H1 (cell line): ENCODE measurements at regions not wholly inside any gene's neighbourhood (a gene's known extent, or its start where the extent isn't known, plus 50 kb on each side); places are given as distances from the start of the nearest gene placed in this dataset.

ENCODE experiments used
- CTCF ChIA-PET: fragments of 300-600 bp; sonication (Branson Sonifier 250); formaldehyde crosslinking; loops from one replicate; lab custom pipeline; 2021; ENCODE audit not compliant: partially characterized antibody; lab: Charles Lee
- POLR2A ChIA-PET: fragments of 300-600 bp; sonication (Branson Sonifier 250); formaldehyde crosslinking; loops from one replicate; lab custom pipeline; 2021; ENCODE audit warnings: inconsistent platforms; ENCODE audit not compliant: partially characterized antibody; lab: Charles Lee
- DNase-seq, 2 experiments: peaks; one replicate each; pipeline versions ENCODE4 v3.0.0 to v3.0.0-alpha.2; 2010 to 2022; ENCODE audit warnings: low spot score in 2 of 2, low read depth in 1 of 2, mixed read lengths in 1 of 2
- FAIRE-seq: peaks from 2 replicates; lab custom pipeline; 2011; peaks lifted over from hg19 to GRCh38; lab: Jason Lieb, UNC
- H2AFZ ChIP-seq: 2 replicates; pipeline ENCODE4 v1.8.1; 2012; ENCODE audit warnings: low read length, inconsistent platforms
- H2AK5ac ChIP-seq: 2 replicates; pipeline ENCODE4 v1.6.1; 2013; ENCODE audit warnings: low read depth, low read length
- H2BK120ac ChIP-seq: replicated peaks from 2 replicates; pipeline ENCODE3; 2013; ENCODE audit warnings: low read depth, low read length, inconsistent platforms
- H2BK12ac ChIP-seq: 2 replicates; pipeline ENCODE4 v1.6.1; 2013; ENCODE audit warnings: low read depth, low read length
- H2BK15ac ChIP-seq: 2 replicates; pipeline ENCODE4 v1.6.1; 2013; ENCODE audit warnings: low read length
- H2BK20ac ChIP-seq: 2 replicates; pipeline ENCODE4 v1.6.1; 2013; ENCODE audit warnings: low read length
- H2BK5ac ChIP-seq: 2 replicates; pipeline ENCODE4 v1.6.1; 2013; ENCODE audit warnings: low read depth, low read length
- H3K14ac ChIP-seq: 2 replicates; pipeline ENCODE4 v1.6.1; 2013; ENCODE audit warnings: inconsistent platforms; ENCODE audit not compliant: insufficient read length
- H3K18ac ChIP-seq: 2 replicates; pipeline ENCODE4 v1.6.1; 2013; ENCODE audit warnings: low read length; ENCODE audit errors: extremely low read depth
- H3K23ac ChIP-seq: 2 replicates; pipeline ENCODE4 v1.6.1; 2013; ENCODE audit warnings: inconsistent platforms; ENCODE audit not compliant: insufficient read length
- H3K23me2 ChIP-seq: 2 replicates; pipeline ENCODE4 v1.6.1; 2013; ENCODE audit warnings: low read depth, low read length
- H3K27ac ChIP-seq: 2 replicates; pipeline ENCODE4 v1.6.1; 2011; ENCODE audit warnings: low read depth, low read length, inconsistent platforms
- H3K27me3 ChIP-seq, 4 experiments: replicated peaks in 1 of 4; 1 replicate in 1 of 4; 2 replicates in 3 of 4; pipeline versions ENCODE4 v1.6.1 to v1.8.1; 2011 to 2013; ENCODE audit warnings: low read length in 3 of 4, mild to moderate bottlenecking in 3 of 4, inconsistent platforms in 2 of 4, mixed read lengths in 2 of 4, moderate library complexity in 1 of 4; ENCODE audit not compliant: control insufficient read depth in 3 of 4, insufficient read depth in 3 of 4; ENCODE audit errors: extremely low read depth in 1 of 4
- H3K36me3 ChIP-seq, 4 experiments: 2 replicates each; pipeline versions ENCODE4 v1.6.1 to v1.8.1; 2011 to 2013; ENCODE audit warnings: mild to moderate bottlenecking in 4 of 4, low read length in 3 of 4, moderate library complexity in 2 of 4, control low read depth in 1 of 4, inconsistent platforms in 1 of 4; ENCODE audit not compliant: insufficient read depth in 4 of 4, control insufficient read depth in 2 of 4
- H3K4ac ChIP-seq: replicated peaks from 2 replicates; pipeline ENCODE3; 2013; ENCODE audit warnings: low read length, low read depth, mixed read lengths, inconsistent platforms; ENCODE audit not compliant: insufficient read length
- H3K4me1 ChIP-seq, 4 experiments: replicated peaks in 1 of 4; 1 replicate in 1 of 4; 2 replicates in 3 of 4; pipeline versions ENCODE4 v1.6.1 to v1.8.1; 2011 to 2013; ENCODE audit warnings: low read length in 3 of 4, inconsistent platforms in 2 of 4, mixed read lengths in 1 of 4; ENCODE audit not compliant: insufficient read depth in 4 of 4, control insufficient read depth in 3 of 4
- H3K4me2 ChIP-seq, 2 experiments: 2 replicates each; pipeline versions ENCODE4 v1.6.1 to v1.8.1; 2011 to 2013; ENCODE audit warnings: low read depth in 2 of 2, low read length in 2 of 2, control low read depth in 1 of 2, inconsistent platforms in 1 of 2, mild to moderate bottlenecking in 1 of 2; ENCODE audit not compliant: insufficient read depth in 1 of 2
- H3K4me3 ChIP-seq, 4 experiments: fragments of 200-600, 300-600 bp in 1 of 4; sonication (generic), shearing (Covaris generic), sonication (Bioruptor Twin) in 1 of 4; 2 replicates each; pipeline versions ENCODE4 v1.5.1 to v1.8.1; 2011 to 2016; ENCODE audit warnings: low read length in 4 of 4, low read depth in 3 of 4, control low read depth in 2 of 4, inconsistent platforms in 2 of 4, mild to moderate bottlenecking in 2 of 4, mixed read lengths in 1 of 4, moderate library complexity in 1 of 4; ENCODE audit not compliant: insufficient read depth in 2 of 4; ENCODE audit errors: extremely low read depth in 1 of 4
- H3K56ac ChIP-seq: replicated peaks from 2 replicates; pipeline ENCODE3; 2013; ENCODE audit warnings: low read depth, mild to moderate bottlenecking, mixed read lengths, low read length, inconsistent platforms; ENCODE audit not compliant: insufficient read length
- H3K79me1 ChIP-seq: 2 replicates; pipeline ENCODE4 v1.6.1; 2013; ENCODE audit warnings: low read depth, low read length, control low read depth
- H3K79me2 ChIP-seq, 2 experiments: 2 replicates each; pipeline versions ENCODE4 v1.6.1 to v1.8.1; 2012 to 2013; ENCODE audit warnings: low read length in 2 of 2, mild to moderate bottlenecking in 2 of 2, inconsistent platforms in 1 of 2; ENCODE audit not compliant: insufficient read depth in 2 of 2, control insufficient read depth in 1 of 2
- H3K9ac ChIP-seq, 4 experiments: replicated peaks in 1 of 4; 1 replicate in 1 of 4; 2 replicates in 3 of 4; pipeline versions ENCODE4 v1.6.1 to v1.8.1; 2011 to 2013; ENCODE audit warnings: low read depth in 3 of 4, low read length in 3 of 4, control low read depth in 2 of 4, mild to moderate bottlenecking in 2 of 4, moderate library complexity in 2 of 4, inconsistent platforms in 1 of 4; ENCODE audit errors: extremely low read depth in 1 of 4
- H3K9me3 ChIP-seq, 2 experiments: 2 replicates each; pipeline versions ENCODE4 v1.6.1 to v1.8.1; 2012 to 2013; ENCODE audit warnings: mild to moderate bottlenecking in 2 of 2, moderate library complexity in 2 of 2, control low read depth in 1 of 2, inconsistent platforms in 1 of 2, low read depth in 1 of 2, low read length in 1 of 2, mixed read lengths in 1 of 2; ENCODE audit not compliant: insufficient read depth in 2 of 2
- H4K20me1 ChIP-seq, 2 experiments: replicated peaks in 1 of 2; 2 replicates each; pipeline versions ENCODE3 to v1.8.1; 2011 to 2013; ENCODE audit warnings: inconsistent platforms in 2 of 2, low read length in 2 of 2, mild to moderate bottlenecking in 1 of 2; ENCODE audit not compliant: insufficient read depth in 2 of 2, control insufficient read depth in 1 of 2
- H4K5ac ChIP-seq: 2 replicates; pipeline ENCODE4 v1.6.1; 2013; ENCODE audit warnings: low read length, low read depth, mixed read lengths, inconsistent platforms; ENCODE audit not compliant: insufficient read length
- H4K8ac ChIP-seq: 2 replicates; pipeline ENCODE4 v1.8.0; 2013; ENCODE audit warnings: mild to moderate bottlenecking, moderate library complexity, low read length, inconsistent platforms; ENCODE audit not compliant: insufficient read depth; ENCODE audit errors: extremely low read depth
- H4K91ac ChIP-seq: replicated peaks from 2 replicates; pipeline ENCODE3; 2013; ENCODE audit warnings: low read length, mixed read lengths, inconsistent platforms; ENCODE audit not compliant: insufficient read length
- CREB1 ChIP-seq: IDR thresholded peaks from 2 replicates; pipeline ENCODE4 v1.6.1; 2012; ENCODE audit warnings: inconsistent platforms
- GABPA ChIP-seq: IDR thresholded peaks from 2 replicates; pipeline ENCODE4 v1.6.1; 2011; ENCODE audit warnings: mild to moderate bottlenecking, low read length, moderate library complexity, borderline replicate concordance; ENCODE audit not compliant: insufficient read depth
- HDAC6 ChIP-seq: IDR thresholded peaks from one replicate; pipeline ENCODE4 v1.7.1; 2012; ENCODE audit warnings: low read depth, mild to moderate bottlenecking, inconsistent platforms, low read length, moderate library complexity
- KDM1A ChIP-seq: fragments of 200-600, 300-600 bp; sonication (generic); IDR thresholded peaks from 2 replicates; pipeline ENCODE4 v1.7.1; 2016; ENCODE audit warnings: mild to moderate bottlenecking, low read length, borderline replicate concordance
- MAX ChIP-seq: IDR thresholded peaks from 2 replicates; pipeline ENCODE4 v1.6.1; 2012; ENCODE audit warnings: inconsistent platforms
- NANOG ChIP-seq: IDR thresholded peaks from 2 replicates; pipeline ENCODE4 v1.6.1; 2011; ENCODE audit warnings: low read length, low read depth, mild to moderate bottlenecking, inconsistent platforms; ENCODE audit not compliant: insufficient read depth, poor library complexity, severe bottlenecking
- RBBP5 ChIP-seq: IDR thresholded peaks from 2 replicates; pipeline ENCODE4 v1.7.1; 2012; ENCODE audit warnings: low read depth, mild to moderate bottlenecking, inconsistent platforms, low read length, moderate library complexity, borderline replicate concordance
- SIRT6 ChIP-seq: IDR thresholded peaks from one replicate; pipeline ENCODE4 v1.7.1; 2012; ENCODE audit warnings: low read length, inconsistent platforms
- SUZ12 ChIP-seq: fragments of 200-600 bp; sonication (generic); IDR thresholded peaks from 2 replicates; pipeline ENCODE4 v1.6.1; 2012; ENCODE audit warnings: mild to moderate bottlenecking, inconsistent platforms, low read length, moderate library complexity, mixed read lengths
- TAF1 ChIP-seq: IDR thresholded peaks from 2 replicates; pipeline ENCODE4 v1.6.1; 2011; ENCODE audit warnings: mild to moderate bottlenecking, low read depth, low read length
- TBP ChIP-seq: IDR thresholded peaks from 2 replicates; pipeline ENCODE4 v1.6.1; 2011; ENCODE audit warnings: low read depth, low read length, improper control_type of control experiment
- ZNF274 ChIP-seq: IDR thresholded peaks from 2 replicates; pipeline ENCODE4 v1.7.0; 2012; ENCODE audit warnings: low read length, borderline replicate concordance; ENCODE audit errors: extremely low read depth
- WGBS, 2 experiments: shearing (Covaris generic) in 1 of 2; methylation state at CpG; one replicate each; pipeline versions ENCODE4 v1.1.6 to v1.1.7; 2013 to 2015; ENCODE audit warnings: low lambda C conversion rate in 2 of 2, mixed read lengths in 2 of 2, inconsistent platforms in 1 of 2, low coverage in 1 of 2, missing lambda C conversion rate in 1 of 2; ENCODE audit not compliant: insufficient replicate concordance in 2 of 2, insufficient coverage in 1 of 2, insufficient read length in 1 of 2; ENCODE audit errors: extremely low coverage in 1 of 2, missing lambda C conversion rate in 1 of 2; 5-methylcytosine and 5-hydroxymethylcytosine counted together
- TF ChIP-seq, protein P1 (sequence below), 3 experiments: IDR thresholded peaks; 1 replicate in 2 of 3; 2 replicates in 1 of 3; pipeline versions ENCODE4 v1.5.1 to v1.6.1; 2011; ENCODE audit warnings: low read length in 3 of 3, mild to moderate bottlenecking in 3 of 3, inconsistent platforms in 2 of 3, low read depth in 1 of 3, moderate library complexity in 1 of 3; ENCODE audit not compliant: insufficient read depth in 1 of 3; ENCODE audit errors: control extremely low read depth in 1 of 3

DNA sequence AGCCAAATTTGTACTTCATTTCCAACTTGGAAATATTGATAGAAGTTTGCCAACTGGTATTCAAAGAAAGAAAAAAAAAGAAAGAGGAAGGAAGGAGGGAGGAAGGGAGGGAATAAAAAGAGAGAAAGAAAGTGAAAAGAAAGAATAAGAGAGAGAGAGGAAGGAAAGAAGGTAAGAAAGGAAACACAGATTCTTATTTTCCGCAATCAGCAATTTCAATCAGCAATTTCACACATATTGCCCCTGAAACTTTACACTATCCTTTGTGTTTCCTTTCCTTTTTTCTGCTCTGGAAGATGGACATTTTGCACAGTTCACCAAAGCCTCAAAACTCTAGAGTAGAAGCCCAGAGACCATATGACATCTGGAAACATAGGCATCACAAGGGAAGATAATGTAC, 888.1 kb downstream of the REEP3 start:
- ChIA-PET POLR2A (no interaction called here), CTCF (interaction anchor here (1.6 kb wide), 1 partner anchor 14 kb away, joined by 3 read pairs; no protein-coding TSS in a partner anchor)
- Histone ChIP-seq H3K79me1 (no peaks in the 10 kb centered on the region), H3K23me2 (no peaks in the 10 kb centered on the region), H3K4me2 (no peak overlapping the region), H2BK20ac (no peak overlapping the region), H3K9me3 (no peaks in the 10 kb centered on the region), H4K8ac (no peak overlapping the region), H3K4me1 (no peaks in the 10 kb centered on the region), H3K56ac (no peak overlapping the region), H4K20me1 (no peaks in the 10 kb centered on the region), H2BK12ac (no peak overlapping the region), H2BK120ac (no peak overlapping the region), H4K5ac (no peak overlapping the region), H3K79me2 (no peaks in the 10 kb centered on the region), H4K91ac (no peak overlapping the region), H3K4me3 (no peak overlapping the region), H3K27me3 (no peaks in the 10 kb centered on the region), H3K14ac (no peak overlapping the region), H2AFZ (no peak overlapping the region), H3K27ac (no peak overlapping the region), H2BK5ac (no peak overlapping the region), H3K9ac (no peak overlapping the region), H3K18ac (no peak overlapping the region), H3K23ac (no peak overlapping the region), H3K4ac (no peak overlapping the region), H2BK15ac (no peak overlapping the region), H2AK5ac (no peak overlapping the region), H3K36me3 (no peaks in the 10 kb centered on the region)
- DNase-seq, result no peak
- WGBS, 2 experiments, result 100% methylated on average over 1 of the region's 1 CpG; no CpG with 5 or more reads in 1 of the 2 experiments
- FAIRE-seq, result no peak
- no peak for TF ChIP-seq CREB1
- no peak for TF ChIP-seq RBBP5
- no peak for TF ChIP-seq TAF1
- TF ChIP-seq ZNF274, result no peak
- no peak for TF ChIP-seq TBP
- TF ChIP-seq HDAC6, result no peak
- TF ChIP-seq, protein P1, sequence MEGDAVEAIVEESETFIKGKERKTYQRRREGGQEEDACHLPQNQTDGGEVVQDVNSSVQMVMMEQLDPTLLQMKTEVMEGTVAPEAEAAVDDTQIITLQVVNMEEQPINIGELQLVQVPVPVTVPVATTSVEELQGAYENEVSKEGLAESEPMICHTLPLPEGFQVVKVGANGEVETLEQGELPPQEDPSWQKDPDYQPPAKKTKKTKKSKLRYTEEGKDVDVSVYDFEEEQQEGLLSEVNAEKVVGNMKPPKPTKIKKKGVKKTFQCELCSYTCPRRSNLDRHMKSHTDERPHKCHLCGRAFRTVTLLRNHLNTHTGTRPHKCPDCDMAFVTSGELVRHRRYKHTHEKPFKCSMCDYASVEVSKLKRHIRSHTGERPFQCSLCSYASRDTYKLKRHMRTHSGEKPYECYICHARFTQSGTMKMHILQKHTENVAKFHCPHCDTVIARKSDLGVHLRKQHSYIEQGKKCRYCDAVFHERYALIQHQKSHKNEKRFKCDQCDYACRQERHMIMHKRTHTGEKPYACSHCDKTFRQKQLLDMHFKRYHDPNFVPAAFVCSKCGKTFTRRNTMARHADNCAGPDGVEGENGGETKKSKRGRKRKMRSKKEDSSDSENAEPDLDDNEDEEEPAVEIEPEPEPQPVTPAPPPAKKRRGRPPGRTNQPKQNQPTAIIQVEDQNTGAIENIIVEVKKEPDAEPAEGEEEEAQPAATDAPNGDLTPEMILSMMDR (IDR thresholded peaks at IDR 0.05; ENCODE audit: control extremely low read depth in 1 of 3, insufficient read depth in 1 of 3, low read depth in 1 of 3, low read length in 3 of 3), result no peak
- TF ChIP-seq NANOG, result no peak
- TF ChIP-seq SUZ12, result no peak
- no peak for TF ChIP-seq KDM1A
- TF ChIP-seq SIRT6, result no peak
- no peak for TF ChIP-seq GABPA
- TF ChIP-seq MAX, result no peak
